ENCODE measurements at regions not wholly inside any gene's neighbourhood (a gene's known extent, or its start where the extent isn't known, plus 50 kb on each side); places are given as distances from the start of the nearest gene placed in this dataset.

DNA sequence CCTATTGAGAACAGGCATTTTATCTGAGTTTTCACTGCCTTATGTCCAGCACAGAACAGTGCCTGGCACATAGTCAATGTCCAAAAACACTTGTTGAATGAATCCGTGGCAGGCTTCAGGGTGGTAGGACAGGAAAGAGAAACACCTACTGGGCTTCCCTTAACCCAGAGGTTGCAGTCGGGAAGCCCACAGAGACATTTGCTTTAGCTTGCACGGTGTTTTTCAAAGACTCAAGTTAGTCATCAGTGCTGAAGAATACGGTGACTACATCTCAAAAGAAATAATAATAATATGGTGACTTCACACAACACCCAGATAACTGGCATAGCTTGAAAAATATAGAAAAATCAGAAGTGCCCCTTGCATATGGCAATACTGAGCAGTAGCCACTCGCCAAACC lies 160.4 kb downstream of the CD83 start:
- WGBS, 2 donors, result 81 to 84% methylated on average over 5 of the region's 5 CpGs
- TF ChIP-seq CTCF (IDR thresholded peaks at IDR 0.05) (no peak), POLR2A (IDR thresholded peaks at IDR 0.05) (no peak), POLR2AphosphoS5 (IDR thresholded peaks at IDR 0.05) (no peak), EP300 (IDR thresholded peaks at IDR 0.05) (no peak)
- DNase-seq, result no peak
- Histone ChIP-seq H3K4me1 (peaks cover 7 to 29% (median 20%) of the 10 kb centered on the region in 4 donors), H3K9me3 (no peaks in the 10 kb centered on the region), H3K4me3 (no peak overlapping the region), H3K36me3 (no peaks in the 10 kb centered on the region), H3K27ac (no peak overlapping the region), H3K27me3 (no peaks in the 10 kb centered on the region)
- ATAC-seq (ENCODE audit: low FRiP score in 2 of 2), result no peak

- Histone ChIP-seq H3K4me1 (peaks cover 7 to 29% (median 20%) of the 10 kb centered on the region in 4 donors), H3K27me3 (no peaks in the 10 kb centered on the region), H3K9me3 (no peaks in the 10 kb centered on the region), H3K4me3 (no peak overlapping the region), H3K36me3 (no peaks in the 10 kb centered on the region), H3K27ac (no peak overlapping the region)
- WGBS, 2 donors, result 86 to 87% methylated on average over 6 of the region's 6 CpGs
- TF ChIP-seq CTCF (IDR thresholded peaks at IDR 0.05), result no peak
- no peak for TF ChIP-seq POLR2A (IDR thresholded peaks at IDR 0.05)
- no peak for TF ChIP-seq POLR2AphosphoS5 (IDR thresholded peaks at IDR 0.05)
- no peak for TF ChIP-seq EP300 (IDR thresholded peaks at IDR 0.05)
- ATAC-seq (ENCODE audit: low FRiP score in 2 of 2), result no peak
- no peak for DNase-seq
Observed at GRCh38 chr6:14278446-14278845, 160.9 kb downstream of the CD83 start.

DNA sequence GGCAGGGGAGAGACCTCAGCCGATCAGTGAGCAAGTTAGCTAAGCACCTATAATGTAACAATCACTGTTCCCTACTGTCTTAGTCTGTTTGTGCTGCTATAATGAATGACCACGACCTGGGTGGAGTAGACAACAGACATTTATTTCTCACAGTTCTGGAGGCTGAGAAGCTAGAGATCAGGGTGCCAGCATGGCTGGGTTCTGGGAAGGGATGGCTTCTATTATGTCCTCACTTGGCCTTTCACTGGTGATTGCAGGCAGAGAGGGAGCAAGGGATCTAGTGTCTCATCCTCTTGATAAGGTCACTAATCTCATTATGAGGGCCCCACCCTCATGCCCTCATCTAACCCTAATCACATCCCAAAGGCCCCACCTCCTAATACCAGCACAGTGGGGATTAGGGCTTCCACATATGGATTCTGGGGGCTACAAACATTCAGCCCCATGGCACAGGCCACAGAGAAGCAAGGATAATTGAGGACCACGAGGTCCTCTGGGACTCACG lies 162.5 kb downstream of the CD83 start:
- DNase-seq (no peak), ATAC-seq (ENCODE audit: low FRiP score in 2 of 2) (no peak)
- Histone ChIP-seq H3K27ac (no peak overlapping the region), H3K9me3 (no peaks in the 10 kb centered on the region), H3K4me3 (no peak overlapping the region), H3K4me1 (peaks cover 4 to 19% (median 17%) of the 10 kb centered on the region in 4 donors), H3K27me3 (no peaks in the 10 kb centered on the region), H3K36me3 (no peaks in the 10 kb centered on the region)
- TF ChIP-seq POLR2AphosphoS5 (IDR thresholded peaks at IDR 0.05) (no peak), EP300 (IDR thresholded peaks at IDR 0.05) (no peak), CTCF (IDR thresholded peaks at IDR 0.05) (no peak)
- WGBS, 2 donors, result 85 to 90% methylated on average over 4 of the region's 4 CpGs

DNA sequence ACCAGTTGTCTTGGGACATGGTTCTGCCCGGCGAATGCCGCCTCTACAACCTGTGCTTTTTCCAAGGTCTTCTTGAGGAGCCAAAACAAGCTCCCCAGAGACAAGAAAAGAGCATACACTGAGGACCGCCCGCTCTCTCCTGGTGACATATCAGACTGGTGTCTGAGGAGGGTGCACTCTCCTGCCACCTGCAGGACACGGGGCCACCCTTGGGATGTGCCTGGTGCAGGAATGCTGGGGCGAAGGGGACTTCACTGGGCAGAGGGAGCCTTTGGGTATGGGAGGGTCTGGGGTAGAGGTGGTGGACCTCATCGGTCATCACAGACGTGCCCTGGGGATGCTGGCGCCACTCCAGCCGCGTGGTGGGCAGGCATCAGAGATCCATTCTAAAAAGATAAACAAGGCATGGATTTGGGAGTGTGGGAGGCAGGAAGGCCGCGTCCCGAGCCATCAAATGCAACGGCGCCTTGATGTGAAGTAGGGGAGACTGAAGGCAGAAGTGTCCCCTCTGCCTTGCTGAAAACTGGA lies 163.3 kb downstream of the CD83 start:
- Histone ChIP-seq H3K27me3 (no peaks in the 10 kb centered on the region), H3K4me1 (peaks cover 4 to 12% (median 10%) of the 10 kb centered on the region in 4 donors), H3K36me3 (no peaks in the 10 kb centered on the region), H3K27ac (no peak overlapping the region), H3K9me3 (no peaks in the 10 kb centered on the region), H3K4me3 (no peak overlapping the region)
- WGBS, 2 donors, result 93 to 96% methylated on average over 17 of the region's 17 CpGs
- TF ChIP-seq CTCF (IDR thresholded peaks at IDR 0.05) (no peak), POLR2AphosphoS5 (IDR thresholded peaks at IDR 0.05) (no peak), POLR2A (IDR thresholded peaks at IDR 0.05) (no peak), EP300 (IDR thresholded peaks at IDR 0.05) (no peak)
- ATAC-seq (ENCODE audit: low FRiP score in 2 of 2), result no peak
- DNase-seq, result peak in 1 of 2 donors; percentile 82

Data from upper lobe of left lung (tissue), 6 donors.